Astrocyte (in vitro differentiated cells and primary cell): ENCODE measurements at regions not wholly inside any gene's neighbourhood (a gene's known extent, or its start where the extent isn't known, plus 50 kb on each side); places are given as distances from the start of the nearest gene placed in this dataset.

ENCODE experiments used
- EZH2 ChIP-seq: IDR thresholded peaks from 2 replicates; pipeline ENCODE4 v1.6.1; 2012; ENCODE audit warnings: mild to moderate bottlenecking, low read length, inconsistent platforms; ENCODE audit not compliant: insufficient read depth
- TF ChIP-seq, protein P1 (sequence below): IDR thresholded peaks from 2 replicates; pipeline ENCODE4 v1.5.1; 2011; ENCODE audit warnings: low read depth, mild to moderate bottlenecking, inconsistent platforms, low read length, moderate library complexity; ENCODE audit not compliant: insufficient read depth

DNA sequence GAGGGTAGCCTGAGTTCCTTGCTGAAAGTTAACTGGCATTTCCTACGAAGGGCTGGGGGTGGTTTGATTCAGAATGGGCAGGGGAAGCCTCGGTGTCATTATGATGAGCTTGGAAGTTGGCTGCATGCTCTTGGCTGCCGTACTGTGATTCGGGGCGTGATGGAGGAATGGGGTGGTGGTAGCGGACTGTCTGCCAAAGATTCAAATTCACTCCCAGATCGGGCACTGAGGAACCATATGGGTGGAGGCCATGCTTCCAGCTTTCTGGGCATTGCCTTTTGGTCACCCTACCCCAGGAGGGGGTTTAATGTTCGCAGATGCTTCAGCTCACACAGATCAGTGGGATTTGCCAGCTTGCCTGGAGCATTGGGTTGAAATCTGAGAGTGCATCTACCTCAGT, 492.8 kb upstream of the EEF2KMT start:
- TF ChIP-seq, protein P1, sequence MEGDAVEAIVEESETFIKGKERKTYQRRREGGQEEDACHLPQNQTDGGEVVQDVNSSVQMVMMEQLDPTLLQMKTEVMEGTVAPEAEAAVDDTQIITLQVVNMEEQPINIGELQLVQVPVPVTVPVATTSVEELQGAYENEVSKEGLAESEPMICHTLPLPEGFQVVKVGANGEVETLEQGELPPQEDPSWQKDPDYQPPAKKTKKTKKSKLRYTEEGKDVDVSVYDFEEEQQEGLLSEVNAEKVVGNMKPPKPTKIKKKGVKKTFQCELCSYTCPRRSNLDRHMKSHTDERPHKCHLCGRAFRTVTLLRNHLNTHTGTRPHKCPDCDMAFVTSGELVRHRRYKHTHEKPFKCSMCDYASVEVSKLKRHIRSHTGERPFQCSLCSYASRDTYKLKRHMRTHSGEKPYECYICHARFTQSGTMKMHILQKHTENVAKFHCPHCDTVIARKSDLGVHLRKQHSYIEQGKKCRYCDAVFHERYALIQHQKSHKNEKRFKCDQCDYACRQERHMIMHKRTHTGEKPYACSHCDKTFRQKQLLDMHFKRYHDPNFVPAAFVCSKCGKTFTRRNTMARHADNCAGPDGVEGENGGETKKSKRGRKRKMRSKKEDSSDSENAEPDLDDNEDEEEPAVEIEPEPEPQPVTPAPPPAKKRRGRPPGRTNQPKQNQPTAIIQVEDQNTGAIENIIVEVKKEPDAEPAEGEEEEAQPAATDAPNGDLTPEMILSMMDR = no peak
- no peak for TF ChIP-seq EZH2
